ENCODE measurements at regions not wholly inside any gene's neighbourhood (a gene's known extent, or its start where the extent isn't known, plus 50 kb on each side); places are given as distances from the start of the nearest gene placed in this dataset.

DNA sequence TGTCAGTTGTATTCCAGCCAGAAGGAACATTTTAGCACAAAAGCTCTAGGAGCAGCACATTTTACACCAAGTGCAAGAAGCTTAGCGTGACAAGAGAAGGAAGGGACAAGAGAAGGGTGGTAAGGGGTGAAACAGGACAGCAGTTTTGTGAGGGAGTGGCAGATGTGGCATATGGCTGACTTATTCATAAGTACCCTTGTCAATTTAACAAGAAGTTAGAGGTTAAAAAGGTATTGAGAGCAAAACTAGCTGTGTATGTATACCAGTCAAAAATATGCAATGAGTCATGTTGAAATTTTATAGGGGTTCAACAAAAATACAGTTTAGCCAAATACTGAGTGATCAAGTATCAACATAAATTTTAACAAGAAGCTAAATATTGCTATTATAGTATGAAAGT is 561.5 kb upstream of the POT1 start:
- no peak overlapping the region for H3K27ac Mint-ChIP-seq
- TF ChIP-seq, protein P1, sequence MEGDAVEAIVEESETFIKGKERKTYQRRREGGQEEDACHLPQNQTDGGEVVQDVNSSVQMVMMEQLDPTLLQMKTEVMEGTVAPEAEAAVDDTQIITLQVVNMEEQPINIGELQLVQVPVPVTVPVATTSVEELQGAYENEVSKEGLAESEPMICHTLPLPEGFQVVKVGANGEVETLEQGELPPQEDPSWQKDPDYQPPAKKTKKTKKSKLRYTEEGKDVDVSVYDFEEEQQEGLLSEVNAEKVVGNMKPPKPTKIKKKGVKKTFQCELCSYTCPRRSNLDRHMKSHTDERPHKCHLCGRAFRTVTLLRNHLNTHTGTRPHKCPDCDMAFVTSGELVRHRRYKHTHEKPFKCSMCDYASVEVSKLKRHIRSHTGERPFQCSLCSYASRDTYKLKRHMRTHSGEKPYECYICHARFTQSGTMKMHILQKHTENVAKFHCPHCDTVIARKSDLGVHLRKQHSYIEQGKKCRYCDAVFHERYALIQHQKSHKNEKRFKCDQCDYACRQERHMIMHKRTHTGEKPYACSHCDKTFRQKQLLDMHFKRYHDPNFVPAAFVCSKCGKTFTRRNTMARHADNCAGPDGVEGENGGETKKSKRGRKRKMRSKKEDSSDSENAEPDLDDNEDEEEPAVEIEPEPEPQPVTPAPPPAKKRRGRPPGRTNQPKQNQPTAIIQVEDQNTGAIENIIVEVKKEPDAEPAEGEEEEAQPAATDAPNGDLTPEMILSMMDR (conservative IDR thresholded peaks at IDR 0.05), result no peak
- no peaks in the 10 kb centered on the region for H3K27me3 Mint-ChIP-seq
- no peak overlapping the region for H3K4me3 Mint-ChIP-seq
- no peaks in the 10 kb centered on the region for H3K36me3 Mint-ChIP-seq
- H3K9me3 Mint-ChIP-seq, result no peaks in the 10 kb centered on the region
- DNase-seq (ENCODE audit: extremely low spot score, unreplicated experiment), result no peak
- no peaks in the 10 kb centered on the region for H3K4me1 Mint-ChIP-seq (ENCODE audit: unreplicated experiment)

GRCh38 chr7:125490167-125490566 is 560.5 kb upstream of the POT1 start:
- Mint-ChIP-seq H3K27me3 (no peaks in the 10 kb centered on the region), H3K9me3 (no peaks in the 10 kb centered on the region), H3K36me3 (no peaks in the 10 kb centered on the region), H3K4me3 (no peak overlapping the region), H3K27ac (no peak overlapping the region), H3K4me1 (ENCODE audit: unreplicated experiment) (no peaks in the 10 kb centered on the region)
- no peak for DNase-seq (ENCODE audit: extremely low spot score, unreplicated experiment)
- TF ChIP-seq, protein P1 (conservative IDR thresholded peaks at IDR 0.05), result no peak

GRCh38 chr7:125485223-125485622 is 555.6 kb upstream of the POT1 start:
- Mint-ChIP-seq H3K4me1 (ENCODE audit: unreplicated experiment) (no peaks in the 10 kb centered on the region), H3K36me3 (no peaks in the 10 kb centered on the region), H3K27ac (no peak overlapping the region), H3K9me3 (no peaks in the 10 kb centered on the region), H3K27me3 (no peaks in the 10 kb centered on the region), H3K4me3 (no peak overlapping the region)
- TF ChIP-seq, protein P1 (conservative IDR thresholded peaks at IDR 0.05), result no peak
- DNase-seq (ENCODE audit: extremely low spot score, unreplicated experiment), result no peak

DNA sequence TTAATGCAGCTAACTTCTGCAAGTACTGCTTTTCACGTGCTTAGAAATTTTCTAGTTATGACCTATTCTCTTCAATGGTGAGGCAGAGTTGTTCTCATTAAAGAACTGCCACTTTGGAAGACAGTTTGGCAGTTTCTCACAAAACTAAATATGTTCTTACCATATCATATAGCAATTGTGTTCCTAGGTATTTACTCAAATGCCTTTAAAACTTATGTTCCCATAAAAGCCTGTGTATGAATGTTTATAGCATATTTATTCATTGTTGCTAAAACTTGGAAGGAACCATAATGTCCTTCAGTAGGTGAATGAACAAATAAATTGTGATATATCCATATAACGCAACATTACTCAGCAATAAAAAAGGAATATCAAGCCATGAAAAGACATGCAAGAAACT is 555.1 kb upstream of the POT1 start:
- DNase-seq (ENCODE audit: extremely low spot score, unreplicated experiment), result no peak
- no peak overlapping the region for H3K4me3 Mint-ChIP-seq

GRCh38 chr7:125481323-125481722 is 551.7 kb upstream of the POT1 start:
- Mint-ChIP-seq H3K9me3 (no peaks in the 10 kb centered on the region), H3K4me3 (no peak overlapping the region), H3K36me3 (no peaks in the 10 kb centered on the region), H3K4me1 (ENCODE audit: unreplicated experiment) (no peaks in the 10 kb centered on the region), H3K27me3 (no peaks in the 10 kb centered on the region), H3K27ac (no peak overlapping the region)
- DNase-seq (ENCODE audit: extremely low spot score, unreplicated experiment), result no peak
- TF ChIP-seq, protein P1 (conservative IDR thresholded peaks at IDR 0.05), result no peak

More for the DNA sequence above, 555.1 kb upstream of the POT1 start:
- H3K27ac Mint-ChIP-seq, result no peak overlapping the region
- no peaks in the 10 kb centered on the region for H3K4me1 Mint-ChIP-seq (ENCODE audit: unreplicated experiment)
- TF ChIP-seq, protein P1 (conservative IDR thresholded peaks at IDR 0.05), result no peak
- H3K9me3 Mint-ChIP-seq, result no peaks in the 10 kb centered on the region
- H3K27me3 Mint-ChIP-seq, result no peaks in the 10 kb centered on the region
- no peaks in the 10 kb centered on the region for H3K36me3 Mint-ChIP-seq

- Mint-ChIP-seq H3K9me3 (no peaks in the 10 kb centered on the region), H3K36me3 (no peaks in the 10 kb centered on the region), H3K4me3 (no peak overlapping the region), H3K27ac (no peak overlapping the region), H3K27me3 (no peaks in the 10 kb centered on the region), H3K4me1 (ENCODE audit: unreplicated experiment) (no peaks in the 10 kb centered on the region)
- DNase-seq (ENCODE audit: extremely low spot score, unreplicated experiment), result no peak
- TF ChIP-seq, protein P1 (conservative IDR thresholded peaks at IDR 0.05), result no peak
Observed at GRCh38 chr7:125480762-125481161, 551.1 kb upstream of the POT1 start.

All from type B pancreatic cell (in vitro differentiated cells).